Stimulated activated CD8-positive, alpha-beta memory T cell treated with anti-CD3 and anti-CD28 coated beads, Interleukin-15, amount 100 ng/mL, for 4 hours (primary cell): ENCODE measurements at regions not wholly inside any gene's neighbourhood (a gene's known extent, or its start where the extent isn't known, plus 50 kb on each side); places are given as distances from the start of the nearest gene placed in this dataset.

ENCODE experiments used
- DNase-seq, 2 donors: peaks; one replicate each; pipeline ENCODE4 v3.0.0-alpha.2; 2020; ENCODE audit warnings: low read depth in 2 of 2

- DNase-seq: no peak
Measured at GRCh38 chr6:1037430-1038202, 274.3 kb upstream of the FOXQ1 start.

GRCh38 chr6:1035401-1035800 is 276.5 kb upstream of the FOXQ1 start:
- DNase-seq: no peak

- no peak for DNase-seq
Measured at GRCh38 chr6:1031720-1032119, 280.2 kb upstream of the FOXQ1 start.

- DNase-seq: no peak
Measured at GRCh38 chr6:1029141-1029540, 282.8 kb upstream of the FOXQ1 start.

GRCh38 chr6:1028723-1029122 is 283.2 kb upstream of the FOXQ1 start:
- no peak for DNase-seq

GRCh38 chr6:1027795-1028569 is 283.9 kb upstream of the FOXQ1 start:
- no peak for DNase-seq

- DNase-seq: no peak
Measured at GRCh38 chr6:1027109-1027794, 284.6 kb upstream of the FOXQ1 start.

- DNase-seq: no peak
Measured at GRCh38 chr6:1025821-1026220, 286.1 kb upstream of the FOXQ1 start.

GRCh38 chr6:1024587-1024986 is 287.3 kb upstream of the FOXQ1 start:
- DNase-seq: no peak

- DNase-seq: no peak
Measured at GRCh38 chr6:1024161-1024560, 287.7 kb upstream of the FOXQ1 start.

- no peak for DNase-seq
Measured at GRCh38 chr6:1023229-1023628, 288.7 kb upstream of the FOXQ1 start.

- no peak for DNase-seq
Measured at GRCh38 chr6:1022719-1023118, 289.2 kb upstream of the FOXQ1 start.

GRCh38 chr6:1020837-1021236 is 291.1 kb upstream of the FOXQ1 start:
- no peak for DNase-seq

- DNase-seq: no peak
Measured at GRCh38 chr6:1020133-1020532, 291.8 kb upstream of the FOXQ1 start.

GRCh38 chr6:1018041-1018440 is 293.9 kb upstream of the FOXQ1 start:
- DNase-seq: no peak

- no peak for DNase-seq
Measured at GRCh38 chr6:1016329-1017302, 295.3 kb upstream of the FOXQ1 start.

GRCh38 chr6:1015825-1016224 is 296.1 kb upstream of the FOXQ1 start:
- no peak for DNase-seq

GRCh38 chr6:1014431-1014807 is 297.5 kb upstream of the FOXQ1 start:
- no peak for DNase-seq

GRCh38 chr6:1013656-1014430 is 298.1 kb upstream of the FOXQ1 start:
- no peak for DNase-seq

GRCh38 chr6:1009103-1009502 is 302.8 kb upstream of the FOXQ1 start:
- no peak for DNase-seq

GRCh38 chr6:1007159-1007558 is 304.7 kb upstream of the FOXQ1 start:
- DNase-seq: no peak
